Caco-2 (cell line): ENCODE measurements at regions not wholly inside any gene's neighbourhood (a gene's known extent, or its start where the extent isn't known, plus 50 kb on each side); places are given as distances from the start of the nearest gene placed in this dataset.

Experiments
- BruUV-seq: library from RNA; stranded (reverse); fragments of 400-500 nt; replicated peaks from 2 replicates; lab custom pipeline; 2021; lab: Mats Ljungman, UMichigan
- CTCF ChIA-PET: fragments of 300-600 bp; sonication (Branson Sonifier 250); formaldehyde crosslinking; loops from one replicate; lab custom pipeline; 2022; ENCODE audit warnings: antibody characterized with exemption; lab: Charles Lee
- POLR2A ChIA-PET: fragments of 300-600 bp; sonication (Branson Sonifier 250); formaldehyde crosslinking; loops from one replicate; lab custom pipeline; 2022; ENCODE audit warnings: antibody characterized with exemption; lab: Charles Lee
- DNase-seq, 2 experiments: peaks; one replicate each; pipeline versions ENCODE4 v3.0.0 to v3.0.0-alpha.2; 2020 to 2022
- H3K27me3 ChIP-seq: replicated peaks from 2 replicates; pipeline ENCODE4 v1.6.0; 2011; ENCODE audit warnings: low read length; ENCODE audit not compliant: control insufficient read depth, insufficient read depth
- H3K36me3 ChIP-seq: 2 replicates; pipeline ENCODE4 v1.5.1; 2011; ENCODE audit warnings: low read length; ENCODE audit not compliant: control insufficient read depth, insufficient read depth
- H3K4me1 ChIP-seq: fragments of 250-450 bp; sonication (Bioruptor Pico); 2 replicates; pipeline ENCODE4 v1.5.1; 2020; ENCODE audit warnings: mild to moderate bottlenecking
- H3K4me3 ChIP-seq: 2 replicates; pipeline ENCODE4 v1.5.1; 2011; ENCODE audit warnings: low read depth, mild to moderate bottlenecking, control low read depth, low read length
- H3K9me3 ChIP-seq: fragments of 250-450 bp; sonication (Bioruptor Pico); 2 replicates; pipeline ENCODE4 v1.5.1; 2020; ENCODE audit warnings: mild to moderate bottlenecking, moderate library complexity
- H3K27ac Mint-ChIP-seq: one replicate; pipeline ENCODE4 v1.8.0; 2022; ENCODE audit warnings: mixed read lengths; ENCODE audit not compliant: unreplicated experiment
- H3K27me3 Mint-ChIP-seq: one replicate; pipeline ENCODE4 v1.8.0; 2022; ENCODE audit warnings: mixed read lengths; ENCODE audit not compliant: insufficient read depth, unreplicated experiment
- H3K36me3 Mint-ChIP-seq: one replicate; pipeline ENCODE4 v1.8.0; 2022; ENCODE audit warnings: mild to moderate bottlenecking, mixed read lengths; ENCODE audit not compliant: insufficient read depth, unreplicated experiment
- H3K4me1 Mint-ChIP-seq: one replicate; pipeline ENCODE4 v1.8.0; 2022; ENCODE audit warnings: low read depth, mixed read lengths; ENCODE audit not compliant: unreplicated experiment
- H3K4me3 Mint-ChIP-seq: one replicate; pipeline ENCODE4 v1.8.0; 2022; ENCODE audit warnings: mild to moderate bottlenecking, moderate library complexity, mixed read lengths; ENCODE audit not compliant: unreplicated experiment
- H3K9me3 Mint-ChIP-seq: one replicate; pipeline ENCODE4 v1.8.0; 2022; ENCODE audit warnings: mixed read lengths; ENCODE audit not compliant: unreplicated experiment
- intact Hi-C: fragments of 100-400 bp; cut with micrococcal nuclease; formaldehyde crosslinking; loops from one replicate; pipeline ENCODE4 v1.10.0; 2022; ENCODE audit not compliant: unreplicated experiment
- TF ChIP-seq, protein P1 (sequence below), 2 experiments: fragments of 200-600 bp in 1 of 2; IDR thresholded peaks; 1 replicate in 1 of 2; 2 replicates in 1 of 2; pipeline versions ENCODE4 v1.5.1 to v1.8.0; 2011 to 2022; ENCODE audit warnings: antibody characterized with exemption in 1 of 2, control low read depth in 1 of 2, inconsistent platforms in 1 of 2, low read depth in 1 of 2, low read length in 1 of 2, mild to moderate bottlenecking in 1 of 2, moderate library complexity in 1 of 2; ENCODE audit not compliant: insufficient read depth in 1 of 2, severe bottlenecking in 1 of 2, unreplicated experiment in 1 of 2

GRCh38 chr2:72015266-72015665 lies 132.4 kb downstream of the CYP26B1 start:
- Histone ChIP-seq H3K27me3 (no peaks in the 10 kb centered on the region), H3K36me3 (no peaks in the 10 kb centered on the region), H3K9me3 (no peaks in the 10 kb centered on the region), H3K4me1 (peaks cover 13% of the 10 kb centered on the region), H3K4me3 (no peak overlapping the region)
- ChIA-PET POLR2A (no interaction called here), CTCF (no interaction called here)
- Mint-ChIP-seq H3K4me3 (no peak overlapping the region), H3K36me3 (no peaks in the 10 kb centered on the region), H3K9me3 (no peaks in the 10 kb centered on the region), H3K4me1 (peaks cover 7% of the 10 kb centered on the region), H3K27me3 (no peaks in the 10 kb centered on the region), H3K27ac (no peak overlapping the region)
- peak in 1 of 2 experiments; percentile 34 for DNase-seq
- TF ChIP-seq, protein P1, sequence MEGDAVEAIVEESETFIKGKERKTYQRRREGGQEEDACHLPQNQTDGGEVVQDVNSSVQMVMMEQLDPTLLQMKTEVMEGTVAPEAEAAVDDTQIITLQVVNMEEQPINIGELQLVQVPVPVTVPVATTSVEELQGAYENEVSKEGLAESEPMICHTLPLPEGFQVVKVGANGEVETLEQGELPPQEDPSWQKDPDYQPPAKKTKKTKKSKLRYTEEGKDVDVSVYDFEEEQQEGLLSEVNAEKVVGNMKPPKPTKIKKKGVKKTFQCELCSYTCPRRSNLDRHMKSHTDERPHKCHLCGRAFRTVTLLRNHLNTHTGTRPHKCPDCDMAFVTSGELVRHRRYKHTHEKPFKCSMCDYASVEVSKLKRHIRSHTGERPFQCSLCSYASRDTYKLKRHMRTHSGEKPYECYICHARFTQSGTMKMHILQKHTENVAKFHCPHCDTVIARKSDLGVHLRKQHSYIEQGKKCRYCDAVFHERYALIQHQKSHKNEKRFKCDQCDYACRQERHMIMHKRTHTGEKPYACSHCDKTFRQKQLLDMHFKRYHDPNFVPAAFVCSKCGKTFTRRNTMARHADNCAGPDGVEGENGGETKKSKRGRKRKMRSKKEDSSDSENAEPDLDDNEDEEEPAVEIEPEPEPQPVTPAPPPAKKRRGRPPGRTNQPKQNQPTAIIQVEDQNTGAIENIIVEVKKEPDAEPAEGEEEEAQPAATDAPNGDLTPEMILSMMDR (IDR thresholded peaks at IDR 0.05; ENCODE audit: insufficient read depth in 1 of 2, low read depth in 1 of 2, low read length in 1 of 2, severe bottlenecking in 1 of 2, unreplicated experiment in 1 of 2), result no peak
- BruUV-seq, result no TSS peak
- intact Hi-C loops, result no loop called here

DNA sequence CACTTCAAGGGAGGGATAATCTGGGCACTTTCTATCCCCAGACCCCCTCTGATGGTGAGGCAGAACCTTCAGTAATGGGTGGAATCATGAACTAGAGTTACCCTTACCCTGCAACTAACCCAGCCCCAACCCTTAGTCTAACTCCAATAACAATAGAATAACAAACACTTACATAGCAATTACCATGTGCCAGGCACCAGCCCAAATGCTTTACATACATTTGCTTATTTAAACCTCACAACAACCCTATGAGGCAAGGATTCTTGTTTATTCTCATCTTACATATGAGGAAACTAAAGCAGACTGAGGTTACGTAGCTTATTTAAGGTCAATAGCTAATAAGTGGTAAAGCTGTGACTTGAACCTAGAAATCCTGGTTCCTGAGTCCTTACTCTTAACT lies 132.8 kb downstream of the CYP26B1 start:
- TF ChIP-seq, protein P1 (IDR thresholded peaks at IDR 0.05; ENCODE audit: insufficient read depth in 1 of 2, low read depth in 1 of 2, low read length in 1 of 2, severe bottlenecking in 1 of 2, unreplicated experiment in 1 of 2), result no peak
- DNase-seq, result no peak
- no peaks in the 10 kb centered on the region for H3K27me3 Mint-ChIP-seq

GRCh38 chr2:72013726-72014125 lies 133.9 kb downstream of the CYP26B1 start:
- no peaks in the 10 kb centered on the region for H3K27me3 Mint-ChIP-seq
- no peaks in the 10 kb centered on the region for H3K27me3 ChIP-seq
- POLR2A ChIA-PET, result no interaction called here
- no peak overlapping the region for H3K4me3 Mint-ChIP-seq
- peaks cover 7% of the 10 kb centered on the region for H3K4me1 Mint-ChIP-seq
- no peak overlapping the region for H3K27ac Mint-ChIP-seq
- CTCF ChIA-PET, result no interaction called here
- DNase-seq, result no peak
- intact Hi-C loops, result no loop called here
- H3K9me3 ChIP-seq, result no peaks in the 10 kb centered on the region
- no peaks in the 10 kb centered on the region for H3K9me3 Mint-ChIP-seq
- BruUV-seq, result no TSS peak
- H3K4me3 ChIP-seq, result no peak overlapping the region
- no peaks in the 10 kb centered on the region for H3K36me3 Mint-ChIP-seq
- H3K4me1 ChIP-seq, result peaks cover 13% of the 10 kb centered on the region
- H3K36me3 ChIP-seq, result no peaks in the 10 kb centered on the region
- TF ChIP-seq, protein P1 (IDR thresholded peaks at IDR 0.05; ENCODE audit: insufficient read depth in 1 of 2, low read depth in 1 of 2, low read length in 1 of 2, severe bottlenecking in 1 of 2, unreplicated experiment in 1 of 2), result no peak

More for the DNA sequence above, 132.8 kb downstream of the CYP26B1 start:
- BruUV-seq, result no TSS peak
- POLR2A ChIA-PET, result no interaction called here
- Mint-ChIP-seq H3K36me3 (no peaks in the 10 kb centered on the region), H3K27ac (no peak overlapping the region), H3K4me3 (no peak overlapping the region), H3K9me3 (no peaks in the 10 kb centered on the region), H3K4me1 (peaks cover 7% of the 10 kb centered on the region)
- CTCF ChIA-PET, result no interaction called here
- Histone ChIP-seq H3K4me3 (no peak overlapping the region), H3K4me1 (peaks cover 13% of the 10 kb centered on the region), H3K9me3 (no peaks in the 10 kb centered on the region), H3K27me3 (no peaks in the 10 kb centered on the region), H3K36me3 (no peaks in the 10 kb centered on the region)
- intact Hi-C loops, result no loop called here
